ENCODE measurements at regions not wholly inside any gene's neighbourhood (a gene's known extent, or its start where the extent isn't known, plus 50 kb on each side); places are given as distances from the start of the nearest gene placed in this dataset.

DNA sequence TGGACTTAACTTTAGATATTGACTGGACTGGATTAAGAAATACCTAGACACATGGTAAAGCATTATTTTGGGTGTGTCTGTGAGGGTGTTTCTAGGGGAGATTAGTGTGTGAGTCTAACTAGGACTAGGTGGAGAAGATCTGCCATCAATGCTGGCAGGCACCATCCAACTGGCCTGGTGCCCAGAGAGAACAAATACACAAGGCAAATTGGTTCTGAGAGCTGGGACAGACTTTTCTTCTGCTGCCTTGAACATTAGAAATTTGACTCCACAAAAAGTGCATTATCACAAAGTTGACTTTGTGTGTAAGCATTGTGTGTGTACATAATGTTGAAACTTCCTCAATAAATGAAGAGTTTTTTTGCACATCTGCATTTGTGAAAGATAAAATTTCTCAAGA, 522.1 kb downstream of the SUCLA2 start:
- no peak overlapping the region for H3K27ac ChIP-seq (ENCODE audit: low read depth, low read length)
- peaks cover 0 to 9% (median 0%) of the 10 kb centered on the region in 5 donors for H3K4me1 ChIP-seq (ENCODE audit: control insufficient read depth in 5 of 5, insufficient read depth in 5 of 5, low read length in 5 of 5)
- H3K36me3 ChIP-seq (ENCODE audit: control insufficient read depth in 5 of 5, insufficient read depth in 5 of 5, low read length in 5 of 5) = no peaks in the 10 kb centered on the region
- no peak overlapping the region for H3K4me3 ChIP-seq (ENCODE audit: low read depth in 1 of 5, low read length in 5 of 5)
- no peak overlapping the region for H3K9ac ChIP-seq (ENCODE audit: low read length in 5 of 5)
- no peaks in the 10 kb centered on the region for H3K27me3 ChIP-seq (ENCODE audit: control insufficient read depth in 5 of 5, insufficient read depth in 4 of 5, low read length in 5 of 5)
- H3K9me3 ChIP-seq (ENCODE audit: control insufficient read depth in 5 of 5, low read length in 5 of 5) = no peaks in the 10 kb centered on the region

DNA sequence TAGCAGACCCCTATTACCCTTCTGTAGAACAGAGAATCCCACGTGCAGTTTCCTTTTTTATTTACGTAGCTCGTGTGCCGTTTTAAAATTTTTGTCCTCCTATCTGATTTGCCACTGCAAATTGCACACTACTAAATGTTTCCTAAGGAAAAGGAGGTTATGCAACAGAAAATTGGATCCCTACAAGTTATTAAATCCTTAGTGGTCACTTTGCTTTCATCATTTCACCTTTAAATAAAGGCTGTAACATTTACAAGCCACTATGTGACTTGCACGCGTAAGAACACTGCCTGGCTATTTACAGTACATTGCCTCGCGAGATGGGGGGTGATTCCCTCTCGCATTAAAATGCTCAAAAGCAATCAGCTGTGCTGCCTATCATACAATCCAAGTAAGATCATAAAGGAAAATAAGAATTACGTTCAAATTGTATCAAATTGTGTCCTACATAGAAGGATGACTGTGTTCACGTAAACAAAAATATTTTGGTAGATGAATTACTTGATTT, 525.6 kb downstream of the SUCLA2 start:
- H3K27ac ChIP-seq (ENCODE audit: low read depth, low read length) = no peak overlapping the region
- peaks cover 0 to 16% (median 2%) of the 10 kb centered on the region in 5 donors for H3K4me1 ChIP-seq (ENCODE audit: control insufficient read depth in 5 of 5, insufficient read depth in 5 of 5, low read length in 5 of 5)
- H3K4me3 ChIP-seq (ENCODE audit: low read depth in 1 of 5, low read length in 5 of 5) = no peak overlapping the region
- H3K36me3 ChIP-seq (ENCODE audit: control insufficient read depth in 5 of 5, insufficient read depth in 5 of 5, low read length in 5 of 5) = no peaks in the 10 kb centered on the region
- H3K9me3 ChIP-seq (ENCODE audit: control insufficient read depth in 5 of 5, low read length in 5 of 5) = no peaks in the 10 kb centered on the region
- H3K9ac ChIP-seq (ENCODE audit: low read length in 5 of 5) = peak overlapping the region in 1 of 5 donors; percentile 45
- H3K27me3 ChIP-seq (ENCODE audit: control insufficient read depth in 5 of 5, insufficient read depth in 4 of 5, low read length in 5 of 5) = no peaks in the 10 kb centered on the region

DNA sequence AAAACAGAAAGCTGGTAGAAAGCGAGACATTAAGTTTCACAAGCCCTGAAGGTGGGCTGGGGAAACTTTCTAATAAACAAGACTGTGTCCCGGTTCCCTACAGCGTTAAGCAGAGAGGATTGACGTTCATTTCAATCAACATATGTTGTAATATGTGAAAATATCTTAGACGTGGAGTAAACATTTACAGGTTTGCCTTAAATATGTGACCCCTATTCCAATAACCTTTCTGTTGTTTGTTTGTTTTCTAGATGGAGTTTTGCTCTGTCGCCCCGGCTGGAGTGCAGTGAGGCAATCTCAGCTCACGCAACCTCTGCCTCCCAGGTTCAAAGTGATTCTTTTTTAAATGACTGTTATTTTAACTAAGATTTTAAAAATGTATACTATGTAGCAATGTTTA, 526.2 kb downstream of the SUCLA2 start:
- H3K27ac ChIP-seq (ENCODE audit: low read depth, low read length) = no peak overlapping the region
- no peaks in the 10 kb centered on the region for H3K9me3 ChIP-seq (ENCODE audit: control insufficient read depth in 5 of 5, low read length in 5 of 5)
- peaks cover 0 to 18% (median 8%) of the 10 kb centered on the region in 5 donors for H3K4me1 ChIP-seq (ENCODE audit: control insufficient read depth in 5 of 5, insufficient read depth in 5 of 5, low read length in 5 of 5)
- H3K36me3 ChIP-seq (ENCODE audit: control insufficient read depth in 5 of 5, insufficient read depth in 5 of 5, low read length in 5 of 5) = no peaks in the 10 kb centered on the region
- no peak overlapping the region for H3K9ac ChIP-seq (ENCODE audit: low read length in 5 of 5)
- no peaks in the 10 kb centered on the region for H3K27me3 ChIP-seq (ENCODE audit: control insufficient read depth in 5 of 5, insufficient read depth in 4 of 5, low read length in 5 of 5)
- H3K4me3 ChIP-seq (ENCODE audit: low read depth in 1 of 5, low read length in 5 of 5) = no peak overlapping the region

DNA sequence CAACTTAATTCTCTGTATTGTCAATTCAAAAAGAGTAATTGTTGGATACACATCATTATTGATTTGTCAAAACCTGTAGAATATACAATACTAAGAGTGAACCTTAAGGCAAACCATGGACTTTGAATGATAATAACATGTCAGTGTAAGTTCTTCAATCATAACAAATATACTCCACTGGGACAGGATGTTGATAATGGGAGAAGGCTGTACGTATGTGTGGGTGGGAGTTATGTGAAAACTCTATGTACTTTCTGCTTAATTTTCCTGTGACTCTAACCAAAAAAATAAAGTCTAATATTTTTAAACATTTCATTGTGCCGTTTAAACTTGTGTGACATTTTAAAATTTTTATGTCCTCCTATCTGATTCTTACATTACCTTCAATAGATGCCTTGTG, 526.7 kb downstream of the SUCLA2 start:
- Histone ChIP-seq H3K27me3 (ENCODE audit: control insufficient read depth in 5 of 5, insufficient read depth in 4 of 5, low read length in 5 of 5) (no peaks in the 10 kb centered on the region), H3K9ac (ENCODE audit: low read length in 5 of 5) (no peak overlapping the region), H3K9me3 (ENCODE audit: control insufficient read depth in 5 of 5, low read length in 5 of 5) (no peaks in the 10 kb centered on the region), H3K4me1 (ENCODE audit: control insufficient read depth in 5 of 5, insufficient read depth in 5 of 5, low read length in 5 of 5) (peaks cover 0 to 18% (median 9%) of the 10 kb centered on the region in 5 donors), H3K4me3 (ENCODE audit: low read depth in 1 of 5, low read length in 5 of 5) (no peak overlapping the region), H3K27ac (ENCODE audit: low read depth, low read length) (no peak overlapping the region), H3K36me3 (ENCODE audit: control insufficient read depth in 5 of 5, insufficient read depth in 5 of 5, low read length in 5 of 5) (no peaks in the 10 kb centered on the region)

DNA sequence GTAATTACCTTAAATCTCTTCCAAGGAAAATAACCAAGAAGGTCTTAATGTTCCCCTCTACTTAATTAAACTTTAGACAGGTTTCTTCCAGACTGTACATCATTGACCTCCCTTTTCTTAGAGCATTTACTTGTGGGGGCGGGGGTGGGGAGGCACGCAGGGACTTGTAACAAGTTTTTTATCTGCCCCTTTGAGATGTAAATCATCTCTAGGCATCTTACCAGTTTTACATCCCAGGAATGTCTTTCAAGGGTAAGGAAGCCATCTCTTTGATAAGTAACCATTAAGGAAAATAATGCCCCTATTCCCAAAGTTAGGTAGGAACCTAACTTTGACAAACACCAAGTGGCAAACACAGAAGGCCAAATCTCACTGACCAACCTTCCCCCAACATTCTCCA, 528.6 kb downstream of the SUCLA2 start:
- Histone ChIP-seq H3K4me3 (ENCODE audit: low read depth in 1 of 5, low read length in 5 of 5) (no peak overlapping the region), H3K9me3 (ENCODE audit: control insufficient read depth in 5 of 5, low read length in 5 of 5) (no peaks in the 10 kb centered on the region), H3K9ac (ENCODE audit: low read length in 5 of 5) (no peak overlapping the region), H3K27me3 (ENCODE audit: control insufficient read depth in 5 of 5, insufficient read depth in 4 of 5, low read length in 5 of 5) (no peaks in the 10 kb centered on the region), H3K27ac (ENCODE audit: low read depth, low read length) (no peak overlapping the region), H3K36me3 (ENCODE audit: control insufficient read depth in 5 of 5, insufficient read depth in 5 of 5, low read length in 5 of 5) (no peaks in the 10 kb centered on the region), H3K4me1 (ENCODE audit: control insufficient read depth in 5 of 5, insufficient read depth in 5 of 5, low read length in 5 of 5) (peaks cover 0 to 18% (median 9%) of the 10 kb centered on the region in 5 donors)

DNA sequence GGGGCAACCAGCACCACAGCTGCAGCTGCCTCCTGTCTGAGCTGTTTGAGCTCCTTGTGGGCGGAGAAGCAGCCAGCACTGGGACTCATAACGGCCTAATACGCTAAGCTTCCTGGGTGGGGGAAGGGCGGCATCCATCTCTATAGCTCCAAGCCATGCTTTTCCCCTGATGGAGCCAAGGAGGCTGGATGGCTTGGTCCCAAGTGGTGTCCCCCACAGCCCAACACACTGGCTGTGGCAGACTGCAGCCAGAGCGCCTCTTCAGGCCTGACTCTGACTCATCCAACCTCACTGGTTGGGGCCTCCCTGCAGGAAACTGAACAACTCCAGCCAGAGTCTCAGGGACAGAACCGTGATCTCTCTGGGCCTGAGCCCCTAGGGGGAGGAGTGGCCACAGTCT, 537.3 kb downstream of the SUCLA2 start:
- Histone ChIP-seq H3K9ac (ENCODE audit: low read length in 5 of 5) (no peak overlapping the region), H3K4me1 (ENCODE audit: control insufficient read depth in 5 of 5, insufficient read depth in 5 of 5, low read length in 5 of 5) (no peaks in the 10 kb centered on the region), H3K36me3 (ENCODE audit: control insufficient read depth in 5 of 5, insufficient read depth in 5 of 5, low read length in 5 of 5) (no peaks in the 10 kb centered on the region), H3K4me3 (ENCODE audit: low read depth in 1 of 5, low read length in 5 of 5) (no peak overlapping the region), H3K27me3 (ENCODE audit: control insufficient read depth in 5 of 5, insufficient read depth in 4 of 5, low read length in 5 of 5) (no peaks in the 10 kb centered on the region), H3K9me3 (ENCODE audit: control insufficient read depth in 5 of 5, low read length in 5 of 5) (no peaks in the 10 kb centered on the region), H3K27ac (ENCODE audit: low read depth, low read length) (no peak overlapping the region)

DNA sequence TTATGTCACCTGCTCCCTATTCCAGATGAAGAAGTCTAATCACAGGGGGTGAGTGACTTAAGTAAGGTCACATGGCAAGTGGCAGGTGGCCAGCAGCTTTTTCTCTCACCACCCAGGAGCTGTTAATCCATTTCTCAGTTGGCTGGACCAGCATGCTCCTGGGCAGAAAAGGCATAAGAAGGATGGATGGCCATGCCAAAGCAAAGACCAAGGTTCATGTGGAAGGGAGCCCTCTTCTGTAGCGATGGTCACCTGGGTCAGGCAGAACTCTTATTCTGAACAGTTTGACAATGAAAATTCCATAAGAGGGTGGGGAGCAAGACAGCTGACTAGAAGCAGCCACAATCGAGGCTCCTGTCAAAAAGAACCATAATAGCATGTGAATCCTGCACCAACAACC, 538.1 kb downstream of the SUCLA2 start:
- Histone ChIP-seq H3K36me3 (ENCODE audit: control insufficient read depth in 5 of 5, insufficient read depth in 5 of 5, low read length in 5 of 5) (no peaks in the 10 kb centered on the region), H3K27ac (ENCODE audit: low read depth, low read length) (no peak overlapping the region), H3K9me3 (ENCODE audit: control insufficient read depth in 5 of 5, low read length in 5 of 5) (no peaks in the 10 kb centered on the region), H3K27me3 (ENCODE audit: control insufficient read depth in 5 of 5, insufficient read depth in 4 of 5, low read length in 5 of 5) (no peaks in the 10 kb centered on the region), H3K4me3 (ENCODE audit: low read depth in 1 of 5, low read length in 5 of 5) (no peak overlapping the region), H3K9ac (ENCODE audit: low read length in 5 of 5) (no peak overlapping the region), H3K4me1 (ENCODE audit: control insufficient read depth in 5 of 5, insufficient read depth in 5 of 5, low read length in 5 of 5) (no peaks in the 10 kb centered on the region)

DNA sequence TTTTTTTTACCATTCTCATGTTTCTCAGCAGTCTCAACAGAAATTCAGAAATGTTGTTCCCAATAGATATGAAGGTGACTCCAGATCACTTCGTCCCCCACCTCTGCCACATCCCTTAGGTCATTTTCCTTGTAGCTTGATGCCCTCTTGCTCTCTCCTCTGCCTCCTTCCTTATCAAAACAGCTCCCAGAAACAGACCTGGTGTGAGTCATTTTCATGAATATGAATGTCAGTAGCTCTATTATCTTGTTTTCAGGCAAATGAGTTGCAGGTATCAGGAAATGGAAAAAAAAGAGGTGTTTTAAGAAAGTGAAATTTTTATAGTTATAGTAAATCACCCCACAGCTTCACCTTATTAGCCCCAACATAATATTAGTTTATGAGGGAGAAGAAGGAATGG, 539.3 kb downstream of the SUCLA2 start:
- Histone ChIP-seq H3K4me3 (ENCODE audit: low read depth in 1 of 5, low read length in 5 of 5) (no peak overlapping the region), H3K9ac (ENCODE audit: low read length in 5 of 5) (no peak overlapping the region)

DNA sequence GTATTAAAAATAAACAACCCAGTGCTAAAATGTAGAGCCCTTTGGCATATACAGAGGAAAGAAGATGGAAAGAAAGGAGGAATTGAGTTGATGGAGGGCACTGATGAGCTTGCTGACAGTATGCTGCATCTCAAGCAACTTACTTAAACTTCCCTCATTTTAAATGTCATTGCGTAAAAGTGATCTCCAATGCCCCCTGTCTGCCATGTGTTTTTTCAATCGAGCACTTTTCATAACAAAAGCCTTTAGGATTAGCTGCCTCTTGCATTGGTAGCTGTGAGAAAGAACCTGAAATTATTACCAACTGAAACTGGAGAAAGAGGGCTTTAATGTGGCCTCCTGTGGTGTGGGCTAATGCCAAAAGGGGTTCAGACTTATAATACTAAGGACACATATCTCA, 541.6 kb downstream of the SUCLA2 start:
- no peak overlapping the region for H3K4me3 ChIP-seq (ENCODE audit: low read depth in 1 of 5, low read length in 5 of 5)
- H3K9ac ChIP-seq (ENCODE audit: low read length in 5 of 5) = no peak overlapping the region
- H3K9me3 ChIP-seq (ENCODE audit: control insufficient read depth in 5 of 5, low read length in 5 of 5) = no peaks in the 10 kb centered on the region
- H3K27ac ChIP-seq (ENCODE audit: low read depth, low read length) = no peak overlapping the region
- peaks cover 0 to 15% (median 10%) of the 10 kb centered on the region in 5 donors for H3K4me1 ChIP-seq (ENCODE audit: control insufficient read depth in 5 of 5, insufficient read depth in 5 of 5, low read length in 5 of 5)
- no peaks in the 10 kb centered on the region for H3K27me3 ChIP-seq (ENCODE audit: control insufficient read depth in 5 of 5, insufficient read depth in 4 of 5, low read length in 5 of 5)
- H3K36me3 ChIP-seq (ENCODE audit: control insufficient read depth in 5 of 5, insufficient read depth in 5 of 5, low read length in 5 of 5) = no peaks in the 10 kb centered on the region

More for the DNA sequence above, 539.3 kb downstream of the SUCLA2 start:
- H3K36me3 ChIP-seq (ENCODE audit: control insufficient read depth in 5 of 5, insufficient read depth in 5 of 5, low read length in 5 of 5) = no peaks in the 10 kb centered on the region
- no peaks in the 10 kb centered on the region for H3K9me3 ChIP-seq (ENCODE audit: control insufficient read depth in 5 of 5, low read length in 5 of 5)
- peaks cover 0 to 3% (median 0%) of the 10 kb centered on the region in 5 donors for H3K4me1 ChIP-seq (ENCODE audit: control insufficient read depth in 5 of 5, insufficient read depth in 5 of 5, low read length in 5 of 5)
- H3K27ac ChIP-seq (ENCODE audit: low read depth, low read length) = no peak overlapping the region
- no peaks in the 10 kb centered on the region for H3K27me3 ChIP-seq (ENCODE audit: control insufficient read depth in 5 of 5, insufficient read depth in 4 of 5, low read length in 5 of 5)

DNA sequence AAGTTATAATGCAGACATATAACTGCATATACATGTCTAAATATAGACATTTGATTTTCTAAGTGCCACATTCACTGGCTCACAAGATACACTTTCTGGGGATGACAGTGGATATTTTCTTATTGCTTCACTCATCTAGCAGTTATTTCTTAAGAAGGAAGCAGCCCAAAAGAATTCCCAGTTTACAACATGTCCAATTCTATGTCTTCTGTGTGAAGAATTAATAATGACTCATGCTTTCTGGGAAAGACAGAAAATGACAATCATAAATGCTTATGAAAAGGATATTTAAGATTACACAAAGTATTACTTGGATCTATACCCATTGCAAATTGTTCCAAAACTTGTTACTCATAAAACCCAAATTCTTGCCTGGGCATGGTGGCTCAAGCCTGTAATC, 543.4 kb downstream of the SUCLA2 start:
- H3K9ac ChIP-seq (ENCODE audit: low read length in 5 of 5) = peak overlapping the region in 1 of 5 donors; percentile 21

DNA sequence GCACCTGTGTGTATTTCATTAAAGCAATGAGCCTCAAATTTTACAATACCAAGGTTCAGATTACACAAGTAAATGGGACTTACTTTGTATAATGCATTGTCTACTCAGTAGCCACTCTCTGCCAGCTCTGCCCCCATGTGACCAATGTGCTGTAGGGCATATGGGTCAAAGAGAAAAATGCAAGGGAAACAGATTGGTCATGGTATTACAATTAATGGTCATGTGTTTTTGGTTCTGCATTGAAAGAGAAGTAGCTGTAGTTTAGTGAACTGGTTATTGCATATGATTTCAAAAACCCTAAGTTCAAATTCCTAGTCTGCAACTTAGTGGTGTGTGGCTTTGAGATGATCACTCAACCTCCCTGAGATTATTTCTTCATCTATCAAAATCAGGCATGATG, 545.4 kb downstream of the SUCLA2 start:
- Histone ChIP-seq H3K4me3 (ENCODE audit: low read depth in 1 of 5, low read length in 5 of 5) (no peak overlapping the region), H3K4me1 (ENCODE audit: control insufficient read depth in 5 of 5, insufficient read depth in 5 of 5, low read length in 5 of 5) (peaks cover 0 to 18% (median 11%) of the 10 kb centered on the region in 5 donors), H3K36me3 (ENCODE audit: control insufficient read depth in 5 of 5, insufficient read depth in 5 of 5, low read length in 5 of 5) (no peaks in the 10 kb centered on the region), H3K27me3 (ENCODE audit: control insufficient read depth in 5 of 5, insufficient read depth in 4 of 5, low read length in 5 of 5) (no peaks in the 10 kb centered on the region), H3K9me3 (ENCODE audit: control insufficient read depth in 5 of 5, low read length in 5 of 5) (no peaks in the 10 kb centered on the region), H3K9ac (ENCODE audit: low read length in 5 of 5) (peak overlapping the region in 1 of 5 donors; percentile 70), H3K27ac (ENCODE audit: low read depth, low read length) (peak overlapping the region; percentile 85)

More for the DNA sequence above, 543.4 kb downstream of the SUCLA2 start:
- H3K27me3 ChIP-seq (ENCODE audit: control insufficient read depth in 5 of 5, insufficient read depth in 4 of 5, low read length in 5 of 5) = no peaks in the 10 kb centered on the region
- H3K36me3 ChIP-seq (ENCODE audit: control insufficient read depth in 5 of 5, insufficient read depth in 5 of 5, low read length in 5 of 5) = no peaks in the 10 kb centered on the region
- peaks cover 0 to 18% (median 11%) of the 10 kb centered on the region in 5 donors for H3K4me1 ChIP-seq (ENCODE audit: control insufficient read depth in 5 of 5, insufficient read depth in 5 of 5, low read length in 5 of 5)
- H3K4me3 ChIP-seq (ENCODE audit: low read depth in 1 of 5, low read length in 5 of 5) = no peak overlapping the region
- no peaks in the 10 kb centered on the region for H3K9me3 ChIP-seq (ENCODE audit: control insufficient read depth in 5 of 5, low read length in 5 of 5)
- H3K27ac ChIP-seq (ENCODE audit: low read depth, low read length) = peak overlapping the region; percentile 89

Data from subcutaneous abdominal adipose tissue (tissue), 5 donors.